Hepatocyte (in vitro differentiated cells): ENCODE measurements at regions not wholly inside any gene's neighbourhood (a gene's known extent, or its start where the extent isn't known, plus 50 kb on each side); places are given as distances from the start of the nearest gene placed in this dataset.

Experiments used
- DNase-seq: peaks from one replicate; pipeline ENCODE4 v3.0.0-alpha.2; 2016; ENCODE audit warnings: low spot score
- H2AFZ ChIP-seq: fragments of 200-600 bp; sonication (generic); 2 replicates; pipeline ENCODE4 v1.6.0; 2016; ENCODE audit warnings: antibody characterized with exemption, mild to moderate bottlenecking
- H3K27ac ChIP-seq: fragments of 200-600 bp; sonication (generic); 2 replicates; pipeline ENCODE4 v1.5.1; 2016; ENCODE audit warnings: mild to moderate bottlenecking
- H3K27me3 ChIP-seq: fragments of 200-600 bp; sonication (generic); 2 replicates; pipeline ENCODE4 v1.6.1; 2016
- H3K36me3 ChIP-seq: fragments of 200-600 bp; sonication (generic); replicated peaks from 2 replicates; pipeline ENCODE4 v1.5.1; 2016; ENCODE audit warnings: low read depth; ENCODE audit not compliant: insufficient read depth
- H3K4me1 ChIP-seq: fragments of 200-600 bp; sonication (generic); 2 replicates; pipeline ENCODE4 v1.5.1; 2016; ENCODE audit warnings: mild to moderate bottlenecking, moderate library complexity; ENCODE audit not compliant: insufficient read depth
- H3K4me2 ChIP-seq: fragments of 200-600 bp; sonication (generic); 2 replicates; pipeline ENCODE4 v1.6.0; 2016
- H3K4me3 ChIP-seq: fragments of 200-600 bp; sonication (generic); 2 replicates; pipeline ENCODE4 v1.5.1; 2016; ENCODE audit warnings: mild to moderate bottlenecking
- H3K79me2 ChIP-seq: fragments of 200-600 bp; sonication (generic); 2 replicates; pipeline ENCODE4 v1.6.0; 2017; ENCODE audit warnings: mild to moderate bottlenecking
- H3K9me2 ChIP-seq: fragments of 200-600 bp; sonication (generic); replicated peaks from 2 replicates; pipeline ENCODE4 v1.6.0; 2017; ENCODE audit warnings: mild to moderate bottlenecking; ENCODE audit not compliant: insufficient read depth
- H3K9me3 ChIP-seq: fragments of 200-600 bp; sonication (generic); 2 replicates; pipeline ENCODE4 v1.5.1; 2016; ENCODE audit warnings: low read depth, mild to moderate bottlenecking
- H4K20me1 ChIP-seq: fragments of 200-600 bp; sonication (generic); 2 replicates; pipeline ENCODE4 v1.6.0; 2016; ENCODE audit warnings: mild to moderate bottlenecking; ENCODE audit not compliant: insufficient read depth, poor library complexity, severe bottlenecking
- EZH2 ChIP-seq: fragments of 200-600 bp; sonication (generic); IDR thresholded peaks from 2 replicates; pipeline ENCODE4 v1.6.1; 2016; ENCODE audit warnings: antibody characterized with exemption, mild to moderate bottlenecking, borderline replicate concordance
- EZH2phosphoT487 ChIP-seq: fragments of 200-600 bp; sonication (generic); IDR thresholded peaks from one replicate; pipeline ENCODE4 v1.6.1; 2018; ENCODE audit warnings: antibody characterized with exemption, mild to moderate bottlenecking, low read depth, moderate library complexity; ENCODE audit not compliant: unreplicated experiment, severe bottlenecking
- WGBS: methylation state at CpG from one replicate; pipeline ENCODE4 v1.1.6; 2016; ENCODE audit warnings: low lambda C conversion rate; ENCODE audit errors: missing lambda C conversion rate; 5-methylcytosine and 5-hydroxymethylcytosine counted together
- TF ChIP-seq, protein P1 (sequence below): fragments of 200-600 bp; sonication (generic); IDR thresholded peaks from 2 replicates; pipeline ENCODE4 v1.5.1; 2016; ENCODE audit warnings: antibody characterized with exemption, mild to moderate bottlenecking; ENCODE audit not compliant: poor library complexity

DNA sequence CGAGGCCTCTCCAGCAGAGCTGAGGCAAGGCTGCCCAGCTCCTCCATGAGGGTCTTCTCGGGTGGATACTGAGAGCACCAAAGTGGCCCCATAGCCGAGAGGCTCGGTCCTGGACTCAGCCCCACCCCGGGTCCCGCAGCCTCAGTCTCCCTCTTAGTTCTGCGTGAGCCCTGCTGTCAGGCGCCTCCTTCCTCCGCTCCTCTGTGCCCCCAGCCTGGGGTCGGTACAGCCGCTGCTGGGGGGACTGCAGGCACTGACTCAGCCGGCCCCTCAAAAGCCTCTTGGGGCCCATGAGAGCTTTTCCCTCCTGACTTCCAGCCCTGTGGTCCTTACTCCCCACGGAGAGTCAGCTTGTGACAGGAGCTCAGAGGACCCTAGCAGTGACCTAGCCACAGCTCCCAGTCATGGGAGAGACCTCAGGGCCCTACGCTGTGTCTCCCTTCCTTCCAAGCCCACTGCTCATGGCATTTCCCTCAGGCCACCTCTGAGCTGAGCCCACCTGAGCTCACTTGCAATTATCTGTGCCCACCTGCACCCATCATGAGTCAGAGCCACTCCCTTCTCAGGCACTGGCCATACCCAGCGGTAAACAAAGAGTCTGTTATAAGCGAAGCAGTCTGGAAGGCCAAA, 295.0 kb upstream of the RTL1 start:
- Histone ChIP-seq H3K9me2 (no peaks in the 10 kb centered on the region), H3K9me3 (no peaks in the 10 kb centered on the region), H2AFZ (no peak overlapping the region), H3K27me3 (no peaks in the 10 kb centered on the region), H3K4me1 (no peaks in the 10 kb centered on the region), H3K79me2 (no peaks in the 10 kb centered on the region), H3K27ac (no peak overlapping the region), H3K36me3 (no peaks in the 10 kb centered on the region), H4K20me1 (no peaks in the 10 kb centered on the region), H3K4me3 (no peak overlapping the region), H3K4me2 (no peak overlapping the region)
- WGBS: 87% methylated on average over 15 of the region's 16 CpGs
- TF ChIP-seq, protein P1, sequence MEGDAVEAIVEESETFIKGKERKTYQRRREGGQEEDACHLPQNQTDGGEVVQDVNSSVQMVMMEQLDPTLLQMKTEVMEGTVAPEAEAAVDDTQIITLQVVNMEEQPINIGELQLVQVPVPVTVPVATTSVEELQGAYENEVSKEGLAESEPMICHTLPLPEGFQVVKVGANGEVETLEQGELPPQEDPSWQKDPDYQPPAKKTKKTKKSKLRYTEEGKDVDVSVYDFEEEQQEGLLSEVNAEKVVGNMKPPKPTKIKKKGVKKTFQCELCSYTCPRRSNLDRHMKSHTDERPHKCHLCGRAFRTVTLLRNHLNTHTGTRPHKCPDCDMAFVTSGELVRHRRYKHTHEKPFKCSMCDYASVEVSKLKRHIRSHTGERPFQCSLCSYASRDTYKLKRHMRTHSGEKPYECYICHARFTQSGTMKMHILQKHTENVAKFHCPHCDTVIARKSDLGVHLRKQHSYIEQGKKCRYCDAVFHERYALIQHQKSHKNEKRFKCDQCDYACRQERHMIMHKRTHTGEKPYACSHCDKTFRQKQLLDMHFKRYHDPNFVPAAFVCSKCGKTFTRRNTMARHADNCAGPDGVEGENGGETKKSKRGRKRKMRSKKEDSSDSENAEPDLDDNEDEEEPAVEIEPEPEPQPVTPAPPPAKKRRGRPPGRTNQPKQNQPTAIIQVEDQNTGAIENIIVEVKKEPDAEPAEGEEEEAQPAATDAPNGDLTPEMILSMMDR: no peak
- no peak for TF ChIP-seq EZH2
- no peak for TF ChIP-seq EZH2phosphoT487
- DNase-seq: no peak

DNA sequence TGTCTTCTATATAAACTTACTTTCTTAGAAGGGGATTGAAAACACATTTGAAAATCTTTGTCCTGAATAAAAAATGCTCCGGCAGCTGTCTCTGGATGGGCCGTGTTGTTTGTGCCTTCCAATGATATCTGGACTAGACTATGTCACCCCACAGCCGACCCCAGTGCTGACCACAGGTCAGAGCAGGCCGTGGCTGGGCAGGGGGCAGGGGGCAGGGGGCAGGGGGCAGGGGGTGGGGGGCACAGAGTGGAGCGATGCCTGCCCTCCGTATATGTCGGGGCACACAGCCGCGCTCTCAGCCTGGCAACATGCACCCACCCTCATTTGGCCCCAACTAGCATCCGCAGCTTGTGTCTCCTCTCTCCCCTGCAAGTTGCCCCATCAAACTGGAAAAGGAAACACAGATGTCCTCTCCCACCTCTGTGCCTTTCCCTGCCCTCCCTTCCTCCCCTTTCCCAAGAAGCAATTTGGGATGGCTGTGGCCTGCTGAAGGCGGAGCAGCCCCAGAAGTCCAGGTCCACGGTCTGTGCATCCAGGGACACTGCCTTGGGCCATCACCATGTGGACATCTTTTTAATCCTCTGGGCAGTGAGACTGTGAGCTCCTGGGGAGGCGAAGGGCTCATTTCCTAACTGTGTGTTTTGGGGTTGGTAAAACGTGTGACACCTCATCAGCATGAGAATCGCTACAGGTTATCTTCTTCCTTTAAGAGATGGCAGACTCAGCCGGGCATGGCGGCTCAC, 295.7 kb upstream of the RTL1 start:
- DNase-seq: no peak
- no peaks in the 10 kb centered on the region for H3K4me1 ChIP-seq
- H3K27ac ChIP-seq: no peak overlapping the region
- H3K27me3 ChIP-seq: no peaks in the 10 kb centered on the region
- no peak overlapping the region for H3K4me2 ChIP-seq
- no peak for TF ChIP-seq EZH2phosphoT487
- TF ChIP-seq, protein P1: no peak
- H3K4me3 ChIP-seq: no peak overlapping the region
- H2AFZ ChIP-seq: no peak overlapping the region
- H3K79me2 ChIP-seq: no peaks in the 10 kb centered on the region
- H3K9me2 ChIP-seq: no peaks in the 10 kb centered on the region
- H3K9me3 ChIP-seq: no peaks in the 10 kb centered on the region
- no peaks in the 10 kb centered on the region for H4K20me1 ChIP-seq
- H3K36me3 ChIP-seq: no peaks in the 10 kb centered on the region
- 75% methylated on average over 11 of the region's 17 CpGs for WGBS

DNA sequence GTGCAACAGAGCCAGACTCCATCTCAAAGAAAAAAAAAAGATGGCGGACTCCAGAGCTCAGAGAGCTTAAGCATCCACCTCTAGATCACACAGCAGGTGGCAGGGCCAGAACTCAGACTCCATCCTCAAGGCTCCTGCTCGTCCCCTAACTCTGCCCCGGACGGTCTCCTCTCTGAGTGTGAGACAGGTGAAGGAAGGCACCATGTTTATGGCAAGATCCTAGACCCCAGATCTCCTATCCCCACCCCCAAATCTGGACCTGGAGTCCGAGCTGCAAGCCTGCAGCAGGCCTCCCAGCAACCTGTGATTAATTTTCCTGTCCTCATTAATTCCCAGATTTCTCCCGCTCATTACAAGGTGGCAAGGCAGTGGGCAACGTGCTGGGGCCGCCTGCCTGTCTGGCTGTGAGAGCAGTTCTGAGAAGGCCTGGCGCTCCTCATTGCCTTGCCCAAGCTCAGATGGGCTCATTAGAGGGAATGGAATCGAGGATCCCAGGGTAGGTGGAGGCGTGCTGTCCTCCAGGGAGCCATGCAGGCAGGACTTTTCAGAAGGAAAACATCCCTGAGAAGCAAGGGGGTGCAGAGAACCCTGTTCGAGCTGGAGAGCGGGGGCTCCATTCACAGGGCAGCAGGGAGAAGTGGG, 296.6 kb upstream of the RTL1 start:
- Histone ChIP-seq H3K36me3 (no peaks in the 10 kb centered on the region), H3K79me2 (no peaks in the 10 kb centered on the region), H3K9me2 (no peaks in the 10 kb centered on the region), H2AFZ (no peak overlapping the region), H4K20me1 (no peaks in the 10 kb centered on the region), H3K27ac (no peak overlapping the region), H3K9me3 (no peaks in the 10 kb centered on the region), H3K27me3 (no peaks in the 10 kb centered on the region), H3K4me2 (no peak overlapping the region), H3K4me1 (no peaks in the 10 kb centered on the region), H3K4me3 (no peak overlapping the region)
- WGBS: 95% methylated on average over 13 of the region's 13 CpGs
- TF ChIP-seq EZH2: no peak
- no peak for TF ChIP-seq EZH2phosphoT487
- TF ChIP-seq, protein P1: no peak
- no peak for DNase-seq
